Erythroblast (primary cell): ENCODE measurements at regions not wholly inside any gene's neighbourhood (a gene's known extent, or its start where the extent isn't known, plus 50 kb on each side); places are given as distances from the start of the nearest gene placed in this dataset.

Experiments used
- GATA1 ChIP-seq: IDR thresholded peaks from 2 replicates; pipeline ENCODE4 v1.6.1; 2011; ENCODE audit warnings: low read depth, mild to moderate bottlenecking, control low read depth, low read length, moderate library complexity
- POLR2A ChIP-seq: IDR thresholded peaks from 2 replicates; pipeline ENCODE4 v1.6.1; 2011; ENCODE audit warnings: mild to moderate bottlenecking, low read length

- no peak for TF ChIP-seq POLR2A
- TF ChIP-seq GATA1, result no peak
These were observed 91.0 kb downstream of the MICALL2 start for GRCh38 chr7:1368184-1368681.
